AG04450 (cell line): ENCODE measurements at regions not wholly inside any gene's neighbourhood (a gene's known extent, or its start where the extent isn't known, plus 50 kb on each side); places are given as distances from the start of the nearest gene placed in this dataset.

ENCODE experiments used
- CTCF ChIA-PET: fragments of 300-600, 350-600 bp; formaldehyde crosslinking; extraction: SDS; loops from one replicate; lab custom pipeline; 2022; ENCODE audit warnings: antibody characterized with exemption, inconsistent platforms; lab: Charles Lee
- POLR2A ChIA-PET: fragments of 350-600 bp; formaldehyde crosslinking; extraction: SDS; loops from one replicate; lab custom pipeline; 2021; ENCODE audit warnings: antibody characterized with exemption, inconsistent platforms; lab: Yijun Ruan, JAX
- DNase-seq: peaks from one replicate; pipeline ENCODE4 v3.0.0-alpha.2; 2011; ENCODE audit warnings: low read depth, low spot score
- H3K27ac ChIP-seq: one replicate; pipeline ENCODE4 v1.5.1; 2012; ENCODE audit warnings: low read depth, low read length, control low read depth
- H3K27me3 ChIP-seq: one replicate; pipeline ENCODE4 v1.6.0; 2012; ENCODE audit warnings: low read length; ENCODE audit not compliant: control insufficient read depth, insufficient read depth
- H3K4me3 ChIP-seq: 2 replicates; pipeline ENCODE4 v1.5.1; 2011; ENCODE audit warnings: mild to moderate bottlenecking, low read depth, low read length, control low read depth
- H3K9me3 ChIP-seq: 2 replicates; pipeline ENCODE4 v1.5.1; 2012; ENCODE audit warnings: low read length; ENCODE audit not compliant: control insufficient read depth, insufficient read depth
- CTCF ChIP-seq: IDR thresholded peaks from 2 replicates; pipeline ENCODE4 v1.5.1; 2011; ENCODE audit warnings: low read depth, low read length, control low read depth, inconsistent platforms

- Histone ChIP-seq H3K4me3 (no peak overlapping the region), H3K27me3 (no peaks in the 10 kb centered on the region), H3K9me3 (no peaks in the 10 kb centered on the region), H3K27ac (no peak overlapping the region)
- no peak for DNase-seq
- ChIA-PET POLR2A (no interaction called here), CTCF (interaction anchor here (0.6 kb wide), 1 partner anchor 25 kb away, joined by 9 read pairs; no protein-coding TSS in a partner anchor)
- TF ChIP-seq CTCF = no peak
Measured at GRCh38 chr14:51307551-51307950, 67.5 kb downstream of the TMX1 start.

- DNase-seq = no peak
- POLR2A ChIA-PET = no interaction called here
- H3K27ac ChIP-seq = no peak overlapping the region
- no peak for TF ChIP-seq CTCF
- no peaks in the 10 kb centered on the region for H3K27me3 ChIP-seq
- no peak overlapping the region for H3K4me3 ChIP-seq
- CTCF ChIA-PET = interaction anchor here (1.2 kb wide), 1 partner anchor 20 kb away, joined by 9 read pairs; no protein-coding TSS in a partner anchor
- no peaks in the 10 kb centered on the region for H3K9me3 ChIP-seq
Measured at GRCh38 chr14:51308866-51309265, 68.8 kb downstream of the TMX1 start.

- POLR2A ChIA-PET = no interaction called here
Measured at GRCh38 chr14:51310505-51310944, 70.5 kb downstream of the TMX1 start.

GRCh38 chr14:51314321-51315015 is 74.4 kb downstream of the TMX1 start:
- Histone ChIP-seq H3K27ac (no peak overlapping the region), H3K9me3 (no peaks in the 10 kb centered on the region), H3K27me3 (no peaks in the 10 kb centered on the region), H3K4me3 (no peak overlapping the region)
- TF ChIP-seq CTCF = no peak
- ChIA-PET CTCF (no interaction called here), POLR2A (interaction anchor here (2.3 kb wide), 1 partner anchor 10 kb away, joined by 8 read pairs; no protein-coding TSS in a partner anchor)
- DNase-seq = no peak

More at GRCh38 chr14:51310505-51310944, 70.5 kb downstream of the TMX1 start:
- CTCF ChIA-PET = no interaction called here
- H3K27ac ChIP-seq = no peak overlapping the region
- no peaks in the 10 kb centered on the region for H3K9me3 ChIP-seq
- no peaks in the 10 kb centered on the region for H3K27me3 ChIP-seq
- peak; percentile 26 for DNase-seq
- no peak for TF ChIP-seq CTCF
- no peak overlapping the region for H3K4me3 ChIP-seq

- DNase-seq = no peak
Measured at GRCh38 chr14:51317373-51317772, 77.3 kb downstream of the TMX1 start.

More at GRCh38 chr14:51317373-51317772, 77.3 kb downstream of the TMX1 start:
- POLR2A ChIA-PET = no interaction called here
- TF ChIP-seq CTCF = no peak
- Histone ChIP-seq H3K27ac (no peak overlapping the region), H3K9me3 (no peaks in the 10 kb centered on the region), H3K4me3 (no peak overlapping the region), H3K27me3 (no peaks in the 10 kb centered on the region)
- CTCF ChIA-PET = no interaction called here
